Central memory CD8-positive, alpha-beta T cell (primary cell): ENCODE measurements at regions not wholly inside any gene's neighbourhood (a gene's known extent, or its start where the extent isn't known, plus 50 kb on each side); places are given as distances from the start of the nearest gene placed in this dataset.

ENCODE experiments used
- ATAC-seq: fragments of 150-1000 bp; cut with Tn5 transposase; replicated peaks from 2 replicates; pipeline ENCODE4 v1.10.0; 2022; ENCODE audit warnings: mild to moderate bottlenecking, moderate FRiP score, moderate number of reproducible peaks; ENCODE audit not compliant: poor library complexity, severe bottlenecking; ENCODE audit errors: extremely low read depth
- DNase-seq, 2 donors: peaks; one replicate each; pipeline ENCODE4 v3.0.0; 2021; ENCODE audit warnings: low spot score in 2 of 2
- H3K27ac Mint-ChIP-seq: one replicate; pipeline ENCODE4 v1.8.0; 2022; ENCODE audit warnings: low read depth, mild to moderate bottlenecking, moderate library complexity, mixed read lengths
- H3K27me3 Mint-ChIP-seq: one replicate; pipeline ENCODE4 v1.8.0; 2022; ENCODE audit warnings: mixed read lengths
- H3K36me3 Mint-ChIP-seq: one replicate; pipeline ENCODE4 v1.8.0; 2022; ENCODE audit warnings: mild to moderate bottlenecking, moderate library complexity, mixed read lengths; ENCODE audit not compliant: insufficient read depth
- H3K4me1 Mint-ChIP-seq: one replicate; pipeline ENCODE4 v1.8.0; 2022; ENCODE audit warnings: mixed read lengths
- H3K4me3 Mint-ChIP-seq: one replicate; pipeline ENCODE4 v1.8.0; 2022; ENCODE audit warnings: mild to moderate bottlenecking, moderate library complexity, mixed read lengths
- H3K9me3 Mint-ChIP-seq: one replicate; pipeline ENCODE4 v1.8.0; 2022; ENCODE audit warnings: mixed read lengths

DNA sequence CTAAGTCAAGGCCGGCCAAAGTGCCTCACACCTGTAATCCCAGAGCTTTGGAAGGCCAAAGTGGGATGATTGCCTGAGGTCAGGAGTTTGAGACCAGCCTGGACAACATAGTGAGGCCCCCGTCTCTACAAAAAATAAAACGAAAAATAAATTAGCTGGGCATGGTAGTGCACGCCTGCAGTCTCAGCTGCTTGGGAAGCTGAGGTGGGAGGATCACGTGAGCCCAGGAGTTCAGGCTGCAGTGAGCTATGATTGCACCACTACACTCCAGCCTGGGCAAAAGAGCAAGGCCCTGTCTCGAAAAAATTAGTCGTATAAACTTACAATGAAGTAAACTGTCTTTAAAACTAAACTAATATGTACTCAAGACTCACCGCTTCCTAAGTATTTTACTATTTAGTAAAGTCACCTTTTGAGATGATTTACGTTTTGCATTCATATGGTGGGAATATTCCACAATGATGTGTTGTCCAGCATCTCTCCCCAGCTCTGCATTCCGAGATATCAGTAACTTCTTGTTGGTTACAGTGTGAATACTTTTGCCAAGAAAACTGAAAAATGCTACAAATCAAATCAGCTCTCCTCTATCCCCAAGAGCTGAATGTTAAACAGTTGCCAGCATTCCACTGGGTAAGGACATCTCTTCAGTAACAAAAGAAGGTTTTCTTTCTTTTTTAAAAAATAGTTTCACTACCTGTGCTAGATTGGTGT, 84.9 kb upstream of the C21orf91 start:
- H3K4me1 Mint-ChIP-seq = no peaks in the 10 kb centered on the region
- no peaks in the 10 kb centered on the region for H3K36me3 Mint-ChIP-seq
- no peak for ATAC-seq
- no peak overlapping the region for H3K4me3 Mint-ChIP-seq
- DNase-seq = no peak
- no peaks in the 10 kb centered on the region for H3K27me3 Mint-ChIP-seq
- peaks cover 3% of the 10 kb centered on the region for H3K9me3 Mint-ChIP-seq
- no peak overlapping the region for H3K27ac Mint-ChIP-seq

DNA sequence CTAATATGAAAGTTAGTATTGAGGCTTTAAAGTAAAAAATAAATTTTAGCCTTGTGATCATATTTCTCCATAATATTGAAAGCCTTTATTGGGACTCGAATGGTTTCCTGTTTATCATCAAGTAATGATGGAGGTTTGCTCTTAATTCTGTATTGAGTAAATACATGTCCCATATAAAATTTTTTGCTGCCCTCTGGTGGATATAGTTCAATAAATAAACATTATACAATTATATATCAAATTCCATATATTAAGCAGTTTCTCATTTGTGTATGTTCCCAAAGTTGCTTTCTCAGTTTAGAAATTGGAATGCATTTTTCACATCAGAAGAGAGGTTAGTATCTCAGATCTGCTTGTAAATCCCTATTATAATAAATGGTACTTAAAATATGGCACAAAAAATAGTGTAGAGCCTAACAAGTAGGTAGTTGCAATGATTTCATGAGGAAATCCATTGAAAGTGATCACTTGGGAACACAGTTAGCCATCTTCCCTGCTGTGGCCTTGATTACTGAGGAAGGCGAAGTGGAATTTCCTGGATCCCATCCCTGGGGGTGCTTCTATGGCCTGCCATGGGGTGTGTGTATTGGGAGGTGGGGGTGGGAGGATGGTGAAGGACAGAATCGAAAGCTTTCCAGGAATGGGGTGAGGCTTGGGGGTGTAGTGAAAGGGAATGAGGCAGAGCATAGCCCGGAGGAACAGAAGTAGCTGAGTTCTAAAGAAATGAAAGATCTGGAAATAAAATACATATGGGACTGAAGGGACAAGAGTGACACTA, 84.1 kb upstream of the C21orf91 start:
- H3K27ac Mint-ChIP-seq = no peak overlapping the region
- H3K36me3 Mint-ChIP-seq = no peaks in the 10 kb centered on the region
- no peaks in the 10 kb centered on the region for H3K4me1 Mint-ChIP-seq
- DNase-seq (no peak), ATAC-seq (peak; percentile 71)
- no peaks in the 10 kb centered on the region for H3K27me3 Mint-ChIP-seq
- H3K4me3 Mint-ChIP-seq = no peak overlapping the region
- peaks cover 6% of the 10 kb centered on the region for H3K9me3 Mint-ChIP-seq

DNA sequence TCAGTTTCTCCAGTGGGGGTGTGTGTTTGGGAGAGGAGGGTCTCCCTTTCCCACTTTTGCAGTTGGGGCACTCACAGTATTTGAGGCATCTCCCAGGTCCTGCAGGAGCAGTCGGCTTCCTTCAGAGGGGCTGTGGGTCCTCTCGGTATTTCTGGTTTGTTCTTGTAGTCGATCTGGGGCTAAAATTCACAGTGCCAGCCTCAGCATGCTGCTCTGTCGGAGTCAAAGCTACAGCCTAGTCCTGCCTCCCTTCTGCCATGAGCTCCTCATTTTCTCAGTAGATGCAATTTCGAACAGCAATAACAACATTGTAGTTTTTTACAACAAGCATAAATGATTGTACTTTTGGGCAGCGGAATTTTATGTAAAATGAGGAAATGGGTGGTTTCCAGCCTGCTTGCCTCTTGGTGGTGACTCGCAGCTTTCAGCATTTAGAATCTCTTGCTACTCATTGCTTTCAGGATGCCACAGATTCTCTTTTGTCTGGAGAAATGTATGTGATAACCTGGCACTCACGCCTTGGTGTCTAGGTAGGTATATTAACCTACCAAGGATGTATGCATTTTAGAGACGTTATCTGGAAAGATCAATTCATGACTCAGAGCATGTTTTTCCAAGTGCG, 82.4 kb upstream of the C21orf91 start:
- H3K4me3 Mint-ChIP-seq = no peak overlapping the region
- ATAC-seq (no peak), DNase-seq (no peak)
- no peaks in the 10 kb centered on the region for H3K36me3 Mint-ChIP-seq
- H3K4me1 Mint-ChIP-seq = no peaks in the 10 kb centered on the region
- no peak overlapping the region for H3K27ac Mint-ChIP-seq
- H3K9me3 Mint-ChIP-seq = peaks cover 6% of the 10 kb centered on the region
- no peaks in the 10 kb centered on the region for H3K27me3 Mint-ChIP-seq

DNA sequence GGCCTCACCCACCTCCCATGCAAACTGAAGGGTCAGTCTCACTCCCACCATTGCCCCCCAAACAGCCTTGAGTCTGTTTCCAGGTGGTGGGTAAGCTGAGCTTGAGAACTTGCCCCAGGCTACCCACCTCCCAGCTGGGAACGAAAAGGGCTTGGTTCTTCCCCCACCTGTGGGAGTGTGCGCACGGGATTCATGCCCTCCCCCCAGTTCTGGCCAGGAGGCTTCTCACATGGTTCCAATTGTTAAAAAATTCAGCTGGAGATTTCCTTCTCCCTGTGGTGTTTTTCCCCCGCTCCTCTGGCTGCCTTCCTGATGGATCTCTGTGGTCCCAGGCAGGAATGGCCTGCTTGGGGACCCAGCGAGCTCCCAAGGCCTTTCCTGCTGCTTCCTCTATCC, 81.8 kb upstream of the C21orf91 start:
- ATAC-seq (no peak), DNase-seq (no peak)
- Mint-ChIP-seq H3K27me3 (no peaks in the 10 kb centered on the region), H3K36me3 (no peaks in the 10 kb centered on the region), H3K4me3 (no peak overlapping the region), H3K4me1 (no peaks in the 10 kb centered on the region), H3K9me3 (peaks cover 6% of the 10 kb centered on the region), H3K27ac (no peak overlapping the region)

DNA sequence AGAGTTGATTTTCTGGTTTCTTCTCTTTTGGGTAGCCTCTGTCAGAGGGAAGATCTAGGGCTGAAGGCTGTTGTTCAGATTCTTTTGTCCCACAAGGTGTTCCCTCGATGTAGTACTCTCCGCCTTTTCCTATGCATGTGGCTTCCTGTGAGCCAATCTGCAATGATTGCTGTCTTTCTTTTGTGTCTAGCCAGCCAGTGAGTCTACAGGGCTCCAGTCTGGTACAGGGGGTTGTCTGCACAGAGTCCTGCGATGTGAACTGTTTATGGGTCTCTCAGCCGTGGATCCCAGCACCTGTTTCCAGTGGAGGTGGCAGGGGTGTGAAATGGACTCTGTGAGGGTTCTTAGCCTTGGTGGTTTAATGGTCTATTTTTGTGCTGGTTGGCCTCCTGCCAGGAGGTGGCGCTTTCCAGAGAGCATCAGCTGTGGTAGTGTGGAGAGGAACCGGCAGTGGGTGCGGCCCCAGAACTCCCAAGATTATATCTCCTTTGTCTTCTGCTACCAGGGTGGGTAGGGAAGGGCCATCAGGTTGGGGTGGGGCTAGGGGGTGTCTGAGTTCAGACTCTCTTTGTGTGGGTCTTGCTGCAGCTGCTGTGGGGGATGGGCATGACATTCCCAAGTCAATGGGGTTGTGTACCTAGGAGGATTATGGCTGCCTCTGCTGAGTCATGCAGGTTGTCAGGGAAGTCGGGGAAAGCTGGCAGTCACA, 81.3 kb upstream of the C21orf91 start:
- Mint-ChIP-seq H3K27me3 (no peaks in the 10 kb centered on the region), H3K36me3 (no peaks in the 10 kb centered on the region)
- ATAC-seq = no peak

DNA sequence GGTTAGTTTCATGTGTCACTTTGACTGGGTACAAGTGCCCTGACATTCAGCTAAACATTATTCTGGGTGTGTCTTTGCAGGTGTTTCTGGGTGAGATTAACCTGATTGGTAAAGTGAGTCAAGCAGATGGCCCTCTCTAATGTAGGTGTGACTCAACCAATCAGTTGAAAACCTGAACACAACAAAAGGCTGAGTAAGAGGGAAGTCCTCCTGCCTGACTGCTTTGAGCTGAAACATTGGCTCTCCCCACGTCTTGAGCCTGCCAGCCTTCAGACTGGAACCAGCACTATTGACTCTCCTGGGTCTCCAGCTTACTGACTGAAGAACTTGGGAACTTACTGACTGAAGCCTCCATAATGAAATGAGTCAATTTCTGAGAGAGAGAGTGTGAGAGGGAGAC, 70.0 kb upstream of the C21orf91 start:
- Mint-ChIP-seq H3K9me3 (no peaks in the 10 kb centered on the region), H3K27ac (no peak overlapping the region), H3K36me3 (no peaks in the 10 kb centered on the region), H3K27me3 (no peaks in the 10 kb centered on the region), H3K4me3 (no peak overlapping the region), H3K4me1 (no peaks in the 10 kb centered on the region)
- DNase-seq = no peak
- ATAC-seq = no peak

More for the DNA sequence above, 81.3 kb upstream of the C21orf91 start:
- Mint-ChIP-seq H3K27ac (no peak overlapping the region), H3K4me3 (no peak overlapping the region), H3K9me3 (peaks cover 6% of the 10 kb centered on the region), H3K4me1 (no peaks in the 10 kb centered on the region)
- DNase-seq = no peak

DNA sequence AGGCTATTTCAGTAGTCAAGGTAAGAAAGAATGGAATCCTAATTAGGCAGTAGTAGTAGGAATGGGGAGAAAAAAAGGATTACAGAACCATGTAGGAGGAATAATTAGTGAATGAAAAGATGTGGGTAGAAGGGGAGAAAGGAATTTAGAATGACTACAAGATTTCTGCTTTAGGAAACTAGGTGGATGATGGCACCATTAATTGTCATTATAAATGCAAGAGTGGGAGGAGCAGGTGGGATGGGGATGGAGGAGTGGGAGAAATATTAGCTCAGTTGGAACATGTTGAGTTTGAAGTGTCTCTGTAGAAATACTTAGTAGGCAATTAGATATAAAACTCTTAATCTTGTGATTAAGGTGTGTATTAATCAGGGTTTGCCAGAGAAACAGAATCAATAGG, 50.0 kb upstream of the C21orf91 start:
- no peak for ATAC-seq
- Mint-ChIP-seq H3K27ac (no peak overlapping the region), H3K36me3 (no peaks in the 10 kb centered on the region), H3K4me1 (no peaks in the 10 kb centered on the region), H3K9me3 (no peaks in the 10 kb centered on the region), H3K4me3 (no peak overlapping the region), H3K27me3 (no peaks in the 10 kb centered on the region)
- DNase-seq = no peak
